Loucy (cell line): ENCODE measurements at regions not wholly inside any gene's neighbourhood (a gene's known extent, or its start where the extent isn't known, plus 50 kb on each side); places are given as distances from the start of the nearest gene placed in this dataset.

ENCODE experiments used
- H2AFZ ChIP-seq: fragments of 200-600 bp; sonication (generic); 2 replicates; pipeline ENCODE4 v1.6.0; 2016; ENCODE audit warnings: antibody characterized with exemption, mild to moderate bottlenecking, low read length, moderate library complexity
- H3F3A ChIP-seq: fragments of 200-600 bp; 2 replicates; pipeline ENCODE4 v1.6.0; 2016; ENCODE audit warnings: antibody characterized with exemption, low read depth, mild to moderate bottlenecking
- H3K27me3 ChIP-seq: fragments of 200-600 bp; sonication (generic); 2 replicates; pipeline ENCODE4 v1.6.1; 2014; ENCODE audit warnings: low read length, mild to moderate bottlenecking; ENCODE audit not compliant: insufficient read depth, poor library complexity, severe bottlenecking
- H3K36me3 ChIP-seq: fragments of 200-600 bp; sonication (generic); 2 replicates; pipeline ENCODE4 v1.6.1; 2016; ENCODE audit warnings: low read length; ENCODE audit not compliant: insufficient read depth
- H3K4me1 ChIP-seq: fragments of 200-600 bp; sonication (generic); 2 replicates; pipeline ENCODE4 v1.5.1; 2014; ENCODE audit warnings: low read length, mild to moderate bottlenecking; ENCODE audit not compliant: insufficient read depth, poor library complexity, severe bottlenecking
- H3K4me2 ChIP-seq: fragments of 200-600 bp; sonication (generic); 2 replicates; pipeline ENCODE4 v1.6.0; 2014; ENCODE audit warnings: antibody characterized with exemption, low read length, low read depth, mild to moderate bottlenecking; ENCODE audit not compliant: poor library complexity, severe bottlenecking
- H3K4me3 ChIP-seq: fragments of 200-600 bp; sonication (generic); 2 replicates; pipeline ENCODE4 v1.5.1; 2014; ENCODE audit warnings: low read length, mild to moderate bottlenecking, mixed read lengths; ENCODE audit not compliant: poor library complexity, severe bottlenecking
- H3K79me2 ChIP-seq: fragments of 200-600 bp; sonication (generic); 2 replicates; pipeline ENCODE4 v1.6.1; 2014; ENCODE audit warnings: low read length; ENCODE audit not compliant: insufficient read depth
- H3K9ac ChIP-seq: fragments of 200-600 bp; sonication (generic); 2 replicates; pipeline ENCODE4 v1.6.0; 2014; ENCODE audit warnings: mild to moderate bottlenecking, low read depth, low read length, moderate library complexity; ENCODE audit not compliant: poor library complexity, severe bottlenecking
- H3K9me2 ChIP-seq: fragments of 200-600 bp; sonication (generic); replicated peaks from 2 replicates; pipeline ENCODE4 v1.6.1; 2016; ENCODE audit warnings: low read depth, low read length, mixed read lengths
- H3K9me3 ChIP-seq: fragments of 200-600 bp; sonication (generic); 2 replicates; pipeline ENCODE4 v1.6.1; 2014; ENCODE audit warnings: mild to moderate bottlenecking, antibody characterized with exemption, low read length, low read depth; ENCODE audit not compliant: insufficient read depth
- H4K20me1 ChIP-seq: fragments of 200-600 bp; sonication (generic); 2 replicates; pipeline ENCODE4 v1.6.0; 2014; ENCODE audit warnings: antibody characterized with exemption, low read length, mild to moderate bottlenecking; ENCODE audit not compliant: insufficient read depth, poor library complexity, severe bottlenecking
- CTCF ChIP-seq: fragments of 200-600 bp; sonication (generic); conservative IDR thresholded peaks from 2 replicates; pipeline ENCODE4 v1.5.1; 2014; ENCODE audit warnings: mild to moderate bottlenecking, antibody characterized with exemption, low read length
- EZH2phosphoT487 ChIP-seq: fragments of 200-600 bp; IDR thresholded peaks from 2 replicates; pipeline ENCODE4 v1.6.1; 2018; ENCODE audit warnings: antibody characterized with exemption, mild to moderate bottlenecking, moderate library complexity, borderline replicate concordance

DNA sequence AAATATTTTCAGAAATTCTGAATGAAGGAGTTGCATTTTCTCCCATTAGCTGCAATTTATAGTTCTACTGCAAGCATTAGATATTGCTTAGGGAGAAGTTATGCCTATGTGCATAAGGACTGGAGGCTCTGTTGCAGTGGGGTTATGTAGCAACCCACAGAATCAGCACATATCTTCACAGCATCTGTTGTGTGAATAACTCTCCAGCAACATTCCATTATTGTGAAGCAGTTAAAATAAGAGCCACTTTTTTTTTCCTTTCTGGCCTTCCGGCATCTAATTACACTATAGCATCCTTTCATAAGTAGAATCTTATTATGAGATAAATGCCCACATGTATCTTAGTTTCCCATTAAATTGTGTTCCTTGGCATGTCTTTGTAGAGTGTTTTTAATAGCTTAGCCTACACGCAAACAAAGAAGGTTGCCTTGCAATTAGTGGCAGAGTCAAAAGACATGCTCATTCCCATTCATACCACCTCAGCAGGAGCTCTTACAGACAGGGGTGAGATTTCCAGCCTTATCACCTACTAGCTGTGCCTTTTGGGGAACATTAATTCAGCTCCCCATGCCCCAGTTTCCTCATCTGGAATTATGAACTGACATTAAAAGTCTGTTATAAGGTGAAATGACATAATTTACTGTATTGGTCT is 596.0 kb upstream of the GOT2 start:
- H3K27me3 ChIP-seq: no peaks in the 10 kb centered on the region
- H2AFZ ChIP-seq: no peak overlapping the region
- H3K36me3 ChIP-seq: no peaks in the 10 kb centered on the region
- no peak for TF ChIP-seq CTCF
- TF ChIP-seq EZH2phosphoT487: no peak
- H3K9ac ChIP-seq: no peak overlapping the region
- H3K9me3 ChIP-seq: no peaks in the 10 kb centered on the region
- H3K79me2 ChIP-seq: no peaks in the 10 kb centered on the region
- no peaks in the 10 kb centered on the region for H3K9me2 ChIP-seq
- no peak overlapping the region for H3K4me2 ChIP-seq
- H3K4me1 ChIP-seq: no peaks in the 10 kb centered on the region
- no peaks in the 10 kb centered on the region for H3F3A ChIP-seq
- no peak overlapping the region for H3K4me3 ChIP-seq
- H4K20me1 ChIP-seq: no peaks in the 10 kb centered on the region

DNA sequence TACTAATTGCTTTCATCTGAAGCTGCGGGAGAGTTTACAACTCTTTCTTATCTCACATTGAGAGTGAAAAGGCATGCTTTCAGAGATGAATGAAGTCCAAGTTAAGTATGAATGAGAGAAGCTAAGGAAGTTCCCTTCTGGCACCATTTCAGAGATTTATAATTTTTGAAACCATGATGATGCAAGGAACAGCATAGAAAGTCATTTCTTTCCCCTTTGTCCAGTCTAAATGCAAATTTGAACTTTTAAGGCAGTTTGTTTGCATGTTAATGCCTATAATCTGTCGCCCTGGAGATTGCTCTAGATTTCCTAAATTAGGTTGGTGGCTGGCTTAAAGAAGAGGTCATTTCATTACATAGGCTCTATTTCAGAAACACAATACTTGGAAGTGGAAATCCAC is 594.8 kb upstream of the GOT2 start:
- Histone ChIP-seq H3K9ac (no peak overlapping the region), H4K20me1 (no peaks in the 10 kb centered on the region), H2AFZ (no peak overlapping the region), H3K4me2 (no peak overlapping the region), H3K79me2 (no peaks in the 10 kb centered on the region), H3F3A (no peaks in the 10 kb centered on the region), H3K9me2 (no peaks in the 10 kb centered on the region), H3K4me1 (no peaks in the 10 kb centered on the region), H3K36me3 (no peaks in the 10 kb centered on the region), H3K4me3 (no peak overlapping the region), H3K9me3 (no peaks in the 10 kb centered on the region), H3K27me3 (no peaks in the 10 kb centered on the region)
- TF ChIP-seq CTCF (no peak), EZH2phosphoT487 (no peak)

DNA sequence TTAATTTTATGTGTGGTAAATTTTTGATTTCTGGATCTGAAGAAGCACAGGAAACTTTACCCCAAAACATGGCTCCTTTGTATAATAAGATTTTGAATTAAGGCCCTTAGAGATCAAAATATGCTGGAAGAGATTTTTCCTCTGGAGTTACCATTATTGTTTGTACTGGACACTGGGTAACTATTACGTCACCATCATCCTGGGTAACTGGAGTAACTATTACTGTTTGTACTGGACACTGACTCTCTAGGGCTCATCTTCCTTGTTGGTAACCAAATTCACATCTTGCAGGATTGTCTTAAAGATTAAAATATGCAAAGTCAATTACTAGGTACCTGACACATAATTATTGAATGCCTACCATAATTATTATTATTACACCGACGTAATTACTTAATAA is 593.8 kb upstream of the GOT2 start:
- TF ChIP-seq CTCF (no peak), EZH2phosphoT487 (no peak)
- no peaks in the 10 kb centered on the region for H3K27me3 ChIP-seq
- H3K9me3 ChIP-seq: no peaks in the 10 kb centered on the region
- no peak overlapping the region for H3K4me2 ChIP-seq
- no peak overlapping the region for H3K4me3 ChIP-seq
- no peaks in the 10 kb centered on the region for H3K36me3 ChIP-seq
- H3K9me2 ChIP-seq: no peaks in the 10 kb centered on the region
- no peaks in the 10 kb centered on the region for H4K20me1 ChIP-seq
- H3K79me2 ChIP-seq: no peaks in the 10 kb centered on the region
- H3K9ac ChIP-seq: no peak overlapping the region
- no peak overlapping the region for H2AFZ ChIP-seq
- no peaks in the 10 kb centered on the region for H3K4me1 ChIP-seq
- H3F3A ChIP-seq: no peaks in the 10 kb centered on the region
